HG02623 (cell line): ENCODE measurements at regions not wholly inside any gene's neighbourhood (a gene's known extent, or its start where the extent isn't known, plus 50 kb on each side); places are given as distances from the start of the nearest gene placed in this dataset.

Source experiments
- ATAC-seq: cut with Tn5 transposase; IDR thresholded peaks from one replicate; pipeline ENCODE4 v1.9.1; 2021; ENCODE audit warnings: moderate library complexity; ENCODE audit not compliant: unreplicated experiment

- ATAC-seq, result no peak
Measured at GRCh38 chr1:193520472-193520871, 334.1 kb upstream of the B3GALT2 start.

- no peak for ATAC-seq
Measured at GRCh38 chr1:193519922-193520321, 333.5 kb upstream of the B3GALT2 start.

DNA sequence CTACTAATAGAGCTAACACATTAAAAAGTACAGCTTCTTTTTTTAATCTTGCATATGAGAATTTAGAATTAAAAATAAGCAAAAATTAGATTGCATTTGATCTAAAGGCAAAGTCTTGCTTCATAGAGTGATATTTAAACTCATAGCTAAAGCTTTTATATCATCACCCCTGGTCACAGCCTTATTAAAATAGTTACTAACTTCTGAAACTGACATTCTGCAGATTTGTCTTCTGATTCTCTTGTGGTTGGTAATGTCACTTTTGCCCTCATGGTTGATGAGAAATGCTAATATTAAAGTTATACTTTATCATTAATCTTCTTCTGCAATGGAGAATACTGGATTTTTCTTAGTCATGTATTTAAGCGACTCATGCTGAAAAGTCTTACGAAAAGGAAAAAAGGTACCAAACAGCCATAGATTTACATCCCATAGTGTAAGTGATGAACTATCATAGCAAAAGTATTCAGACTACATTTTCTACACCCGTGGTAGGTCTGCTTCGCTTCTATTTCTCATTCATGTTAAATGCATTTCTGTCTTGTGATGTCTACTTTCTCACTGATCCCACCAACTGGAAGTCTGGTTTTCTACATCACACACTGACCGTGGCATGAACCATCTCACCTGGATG, 330.5 kb upstream of the B3GALT2 start:
- no peak for ATAC-seq

GRCh38 chr1:193514397-193514796, 328.0 kb upstream of the B3GALT2 start:
- ATAC-seq, result no peak

DNA sequence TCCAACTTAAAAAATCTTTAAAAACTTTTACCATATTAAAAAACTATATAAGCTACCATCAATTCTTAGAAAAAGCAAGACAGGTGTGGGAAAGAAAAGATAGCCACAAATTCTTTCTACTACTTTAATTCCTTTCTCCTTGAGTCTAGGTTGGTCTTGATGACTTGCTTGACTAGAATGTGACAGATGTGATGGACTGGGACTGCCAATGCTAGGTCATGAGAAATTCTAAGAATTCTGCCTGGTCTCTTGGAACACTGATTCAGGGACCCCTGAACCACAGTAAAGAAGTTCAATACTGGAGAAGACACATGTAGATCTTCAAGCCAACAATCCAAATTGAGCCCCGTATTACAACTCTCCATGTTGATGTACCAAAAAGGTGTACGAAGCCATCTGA, 326.6 kb upstream of the B3GALT2 start:
- no peak for ATAC-seq

DNA sequence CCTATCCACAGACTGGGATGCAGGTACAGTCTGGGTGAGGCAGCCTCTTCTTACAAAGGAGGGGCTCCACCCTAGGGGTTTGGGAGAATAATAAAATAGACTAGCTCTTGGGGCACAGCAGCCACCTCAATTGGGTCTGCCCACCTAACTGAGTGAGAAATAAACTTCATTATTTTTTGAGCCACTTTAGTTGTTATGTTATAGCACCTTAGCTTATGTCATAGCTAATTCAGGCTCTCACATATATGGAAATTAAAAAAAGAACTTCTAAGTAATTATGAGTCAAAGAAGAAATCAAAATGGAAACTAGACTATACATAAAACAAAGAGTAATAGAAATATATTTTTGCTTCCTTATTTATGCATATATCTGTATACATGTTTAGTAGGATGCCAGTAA, 318.5 kb upstream of the B3GALT2 start:
- no peak for ATAC-seq

DNA sequence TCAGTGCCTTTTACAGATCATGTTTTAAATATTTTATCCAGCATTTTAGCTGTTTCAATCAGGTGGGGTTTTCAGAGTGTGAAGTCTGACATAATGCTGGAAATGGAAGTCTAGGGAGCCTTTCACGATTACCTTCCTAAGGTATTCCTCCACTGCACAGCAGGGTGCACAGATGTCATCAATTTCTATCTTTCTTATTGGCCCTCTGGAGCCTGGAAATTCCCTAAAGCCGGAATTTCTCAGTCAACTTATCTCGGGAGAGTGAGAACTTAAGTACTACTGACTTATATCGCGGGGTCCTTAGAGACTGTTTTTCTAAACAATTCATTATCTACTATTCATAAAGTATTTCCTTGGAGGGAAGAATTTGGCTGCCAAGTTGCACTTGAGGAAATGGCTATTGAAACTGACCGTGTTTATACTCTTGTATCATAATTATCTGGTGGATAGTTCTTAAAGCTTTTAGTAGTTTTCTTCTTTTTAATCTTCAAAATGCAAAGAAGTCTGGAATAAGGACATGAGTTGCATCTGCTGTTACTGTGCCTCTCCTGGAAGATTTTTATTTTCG, 311.8 kb upstream of the B3GALT2 start:
- no peak for ATAC-seq

GRCh38 chr1:193494368-193494767, 308.0 kb upstream of the B3GALT2 start:
- ATAC-seq, result no peak

GRCh38 chr1:193489191-193489590, 302.8 kb upstream of the B3GALT2 start:
- no peak for ATAC-seq

GRCh38 chr1:193487722-193488121, 301.3 kb upstream of the B3GALT2 start:
- no peak for ATAC-seq

DNA sequence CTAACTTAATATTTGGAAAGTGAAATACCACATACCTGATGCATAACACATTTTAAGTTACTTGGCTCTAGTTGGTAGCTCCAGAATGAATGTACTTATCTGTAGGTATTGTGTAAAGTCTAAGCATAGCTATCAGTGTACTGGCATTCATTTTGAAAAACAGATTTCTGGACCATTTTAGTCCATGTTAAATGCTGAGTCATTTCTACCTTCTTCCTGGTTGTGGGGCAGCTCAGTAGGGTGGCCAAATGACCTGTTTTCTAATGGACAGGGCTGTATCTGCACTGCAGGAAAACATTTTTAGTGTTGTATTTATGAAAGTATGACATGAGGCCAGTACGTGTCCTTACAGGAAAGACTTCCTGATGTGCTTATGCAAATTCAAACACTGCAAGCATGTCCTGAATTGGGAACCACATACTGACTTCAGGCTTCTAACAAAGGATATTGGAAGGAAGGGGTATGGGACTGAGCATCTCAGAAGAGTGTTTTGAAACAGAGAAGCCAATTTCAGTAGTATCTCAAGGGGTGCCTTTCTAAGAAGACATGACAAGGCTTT, 300.3 kb upstream of the B3GALT2 start:
- peak; percentile 30 for ATAC-seq

DNA sequence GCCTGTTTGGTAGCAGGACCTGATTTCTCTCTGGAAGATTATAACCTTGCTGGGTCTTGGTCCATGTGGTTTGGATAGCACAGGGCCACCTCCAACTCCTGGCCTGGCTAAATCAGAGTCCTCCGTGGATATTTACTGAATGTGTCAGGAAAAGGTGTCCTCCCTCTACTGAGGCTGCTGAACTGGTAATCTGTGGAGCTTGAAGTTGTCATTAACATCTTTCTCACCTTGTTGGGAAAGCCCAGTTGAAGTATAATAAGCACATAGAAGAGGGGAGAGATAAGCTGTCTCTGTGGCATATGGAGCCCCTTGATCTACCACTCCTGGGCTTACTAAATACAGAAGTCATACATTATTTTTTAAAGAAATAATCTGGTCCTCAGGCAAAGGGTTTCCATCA, 294.3 kb upstream of the B3GALT2 start:
- ATAC-seq, result no peak

DNA sequence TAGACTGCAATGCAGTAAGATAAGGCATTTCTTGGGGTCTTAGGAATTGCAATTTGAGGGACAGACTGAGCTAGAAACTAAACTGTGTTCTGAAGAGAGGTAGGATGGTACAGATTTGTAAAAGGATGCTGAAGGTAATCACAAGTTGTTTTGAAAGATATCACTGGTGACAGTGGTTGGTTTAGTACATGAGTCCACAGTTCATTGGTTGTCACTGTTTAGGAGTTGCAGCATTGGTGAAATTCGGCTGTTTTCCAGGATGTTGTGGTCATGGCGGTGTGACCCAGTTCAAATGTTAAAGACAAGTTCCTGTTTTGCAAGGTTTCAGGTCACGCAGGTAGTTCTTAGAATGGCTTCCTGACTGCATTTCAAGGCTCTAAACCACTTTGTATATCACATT, 292.8 kb upstream of the B3GALT2 start:
- ATAC-seq, result peak; percentile 97

DNA sequence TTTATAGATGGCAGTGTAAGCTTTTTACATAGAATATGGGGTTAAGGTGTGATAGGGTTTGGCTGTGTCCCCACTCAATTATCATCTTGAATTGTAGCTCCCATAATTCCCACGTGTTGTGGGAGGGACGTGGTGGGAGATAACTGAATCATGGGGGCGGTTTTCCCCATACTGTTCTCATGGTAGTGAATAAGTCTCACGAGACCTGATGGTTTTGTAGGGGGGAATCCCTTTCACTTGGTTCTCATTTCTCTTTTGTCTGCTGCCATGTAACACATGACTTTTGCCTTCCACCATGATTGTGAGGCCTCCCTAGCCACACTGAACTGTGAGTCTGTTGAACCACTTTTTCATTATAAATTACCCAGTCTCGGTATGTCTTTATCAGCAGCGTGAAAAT, 290.3 kb upstream of the B3GALT2 start:
- ATAC-seq, result no peak

- ATAC-seq, result no peak
Measured at GRCh38 chr1:193473932-193474331, 287.5 kb upstream of the B3GALT2 start.

GRCh38 chr1:193472838-193473398, 286.5 kb upstream of the B3GALT2 start:
- ATAC-seq, result no peak

DNA sequence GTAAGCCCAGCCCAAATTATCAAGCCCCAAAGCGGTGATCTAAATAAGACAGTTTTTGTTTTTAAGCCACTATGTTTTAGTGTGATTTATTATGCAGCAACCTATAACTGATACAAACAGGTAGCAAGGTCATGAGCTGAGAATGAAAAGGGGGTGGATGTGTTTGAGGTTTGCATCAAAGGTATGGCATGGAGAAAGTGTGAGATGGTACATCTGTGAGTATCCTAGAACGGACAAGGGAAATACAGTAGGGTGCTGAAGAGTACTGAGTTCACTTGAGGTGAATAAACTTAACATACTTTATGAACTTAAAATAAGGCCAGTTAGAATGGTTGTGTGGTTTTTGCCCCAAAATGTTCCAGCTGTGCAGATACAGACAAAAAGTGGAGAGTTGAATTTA, 286.0 kb upstream of the B3GALT2 start:
- no peak for ATAC-seq

GRCh38 chr1:193471981-193472380, 285.6 kb upstream of the B3GALT2 start:
- no peak for ATAC-seq

- no peak for ATAC-seq
Measured at GRCh38 chr1:193463326-193463932, 277.0 kb upstream of the B3GALT2 start.

DNA sequence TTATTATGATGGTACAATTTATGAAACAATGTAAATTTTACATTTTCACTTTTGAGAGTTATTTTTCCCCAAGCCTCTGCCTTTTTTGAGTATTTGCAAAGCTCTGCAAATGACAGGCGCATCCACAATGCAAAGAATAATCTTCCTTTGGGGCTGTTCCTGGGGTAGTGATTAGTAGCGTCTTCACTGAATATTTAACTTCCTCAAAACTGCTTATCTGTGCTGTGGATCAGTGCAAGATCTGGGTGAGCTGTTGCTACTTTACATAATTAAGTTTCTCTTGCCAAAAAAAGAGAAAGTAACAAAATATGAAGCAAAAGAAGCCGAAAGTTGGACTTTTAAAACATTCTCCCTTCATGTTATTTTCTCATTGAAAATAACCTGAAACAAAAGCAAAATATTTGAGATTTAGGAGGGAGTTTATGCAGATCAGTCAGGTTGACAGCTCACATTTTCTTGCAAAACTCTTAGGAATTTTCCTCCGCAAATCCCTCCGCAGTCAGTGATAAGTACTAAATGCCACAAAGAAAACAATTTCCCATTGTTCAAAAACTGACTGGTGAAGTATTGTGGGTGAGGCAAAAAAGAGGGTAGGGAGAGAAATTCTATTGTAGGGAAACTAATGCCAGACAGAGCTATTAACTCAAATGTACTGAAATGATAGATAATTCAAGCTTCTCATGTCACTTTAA, 276.4 kb upstream of the B3GALT2 start:
- no peak for ATAC-seq

DNA sequence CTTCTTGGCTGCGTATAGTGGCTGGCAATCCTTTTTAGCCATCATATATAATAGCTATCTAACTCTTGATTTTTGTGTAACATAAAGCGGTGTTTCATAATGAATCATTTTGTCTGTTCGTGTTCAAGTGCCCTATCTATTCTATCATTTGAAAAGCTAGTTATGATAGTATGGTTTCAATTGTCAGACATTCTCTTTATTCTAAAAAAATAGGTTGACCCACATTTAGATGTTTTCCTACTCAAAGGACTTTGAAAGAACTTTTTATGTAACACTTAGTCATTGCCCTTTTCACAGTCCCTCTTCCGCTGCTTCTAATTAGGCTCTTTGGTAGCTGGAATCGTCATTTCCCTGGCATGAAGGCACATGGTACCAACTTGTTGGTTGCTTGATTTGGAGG, 272.2 kb upstream of the B3GALT2 start:
- ATAC-seq, result no peak
